GM19395 (cell line): ENCODE measurements at regions not wholly inside any gene's neighbourhood (a gene's known extent, or its start where the extent isn't known, plus 50 kb on each side); places are given as distances from the start of the nearest gene placed in this dataset.
A peak's percentile ranks its signal among the peaks of the same experiment; 100 is the strongest.
"Not testable (repeated sequence)": the region's sequence is repeated elsewhere in the genome, so short reads cannot be mapped to it uniquely, and the experiment has no call there.

Source experiments
- ATAC-seq: cut with Tn5 transposase; IDR thresholded peaks from one replicate; pipeline ENCODE4 v1.9.1; 2021; ENCODE audit warnings: mild to moderate bottlenecking, moderate library complexity; ENCODE audit not compliant: unreplicated experiment

GRCh38 chr2:12549641-12550040 is 167.1 kb upstream of the TRIB2 start:
- no peak for ATAC-seq

GRCh38 chr2:12552092-12552491 is 164.6 kb upstream of the TRIB2 start:
- ATAC-seq = no peak

- peak; percentile 35 for ATAC-seq
Measured at GRCh38 chr2:12554224-12555011, 162.3 kb upstream of the TRIB2 start.

- peak; percentile 62 for ATAC-seq
Measured at GRCh38 chr2:12555012-12555645, 161.6 kb upstream of the TRIB2 start.

- no peak for ATAC-seq
Measured at GRCh38 chr2:12556762-12557161, 160.0 kb upstream of the TRIB2 start.

GRCh38 chr2:12557688-12558087 is 159.0 kb upstream of the TRIB2 start:
- ATAC-seq = no peak

DNA sequence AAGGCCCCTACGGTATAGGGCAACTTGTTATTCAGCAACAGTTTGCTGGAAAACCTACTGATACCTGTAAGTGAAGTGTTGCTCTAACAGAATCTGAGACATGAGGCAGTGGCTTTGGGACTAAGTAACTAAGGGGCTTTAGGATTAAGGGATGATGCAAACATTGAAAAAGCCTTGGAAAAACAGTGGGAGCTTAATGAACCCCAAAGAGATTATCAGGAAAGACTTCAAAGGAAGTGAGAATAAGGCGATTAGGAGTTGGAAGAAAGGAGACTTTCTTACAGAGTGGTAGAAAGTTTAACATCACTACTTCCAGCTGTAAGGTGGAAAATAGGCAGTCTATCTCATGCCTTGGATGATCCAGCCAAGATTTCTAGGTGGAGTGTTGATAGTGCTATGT is 158.2 kb upstream of the TRIB2 start:
- ATAC-seq = no peak

DNA sequence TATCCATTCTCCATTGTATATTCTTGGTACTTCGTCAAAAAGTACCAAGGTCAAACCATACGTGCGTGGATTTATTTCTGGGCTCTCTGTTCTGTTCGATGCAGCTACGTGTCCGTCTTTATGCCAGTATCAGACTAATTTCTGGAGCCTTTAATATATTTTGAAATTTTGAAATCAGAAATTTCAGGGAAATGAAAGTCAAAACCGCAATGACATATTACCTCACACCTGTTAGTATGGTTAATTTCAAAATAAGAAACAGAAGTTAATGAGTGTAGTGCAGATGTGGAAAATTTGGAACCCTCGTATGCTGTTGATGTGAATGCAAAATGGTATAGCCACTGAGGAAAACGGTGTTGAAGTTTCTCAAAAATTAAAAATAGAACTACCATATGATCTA is 156.1 kb upstream of the TRIB2 start:
- no peak for ATAC-seq

DNA sequence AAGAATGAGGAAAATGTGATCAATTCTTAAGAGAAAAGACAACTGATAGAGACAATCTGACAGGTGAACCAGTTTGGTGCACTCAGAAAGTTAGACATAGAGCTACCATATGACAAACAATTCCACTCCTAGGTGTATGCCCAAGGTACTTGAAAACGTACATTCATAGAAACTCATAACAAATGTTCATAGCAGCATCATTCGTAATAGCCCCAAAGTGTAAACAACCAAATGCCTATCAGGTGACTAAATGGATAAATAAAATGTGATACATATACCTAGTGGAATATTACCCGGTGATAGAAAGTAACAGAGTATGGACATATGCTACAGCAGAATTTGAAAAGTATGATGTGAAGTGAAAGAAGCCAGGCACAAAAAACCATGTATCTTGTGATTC is 149.3 kb upstream of the TRIB2 start:
- no peak for ATAC-seq

DNA sequence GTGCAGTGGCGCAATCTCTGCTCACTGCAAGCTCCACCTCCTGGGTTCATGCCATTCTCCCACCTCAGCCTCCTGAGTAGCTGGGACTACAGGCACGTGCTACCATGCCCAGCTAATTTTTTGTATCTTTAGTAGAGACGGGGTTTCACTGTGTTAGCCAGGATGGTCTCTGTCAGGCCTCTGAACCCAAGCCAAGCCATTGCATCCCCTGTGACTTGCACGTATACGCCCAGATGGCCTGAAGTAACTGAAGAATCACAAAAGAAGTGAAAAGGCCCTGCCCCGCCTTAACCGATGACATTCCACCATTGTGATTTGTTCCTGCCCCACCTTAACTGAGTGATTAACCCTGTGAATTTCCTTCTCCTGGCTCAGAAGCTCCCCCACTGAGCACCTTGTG is 147.2 kb upstream of the TRIB2 start:
- ATAC-seq = not testable (repeated sequence)

DNA sequence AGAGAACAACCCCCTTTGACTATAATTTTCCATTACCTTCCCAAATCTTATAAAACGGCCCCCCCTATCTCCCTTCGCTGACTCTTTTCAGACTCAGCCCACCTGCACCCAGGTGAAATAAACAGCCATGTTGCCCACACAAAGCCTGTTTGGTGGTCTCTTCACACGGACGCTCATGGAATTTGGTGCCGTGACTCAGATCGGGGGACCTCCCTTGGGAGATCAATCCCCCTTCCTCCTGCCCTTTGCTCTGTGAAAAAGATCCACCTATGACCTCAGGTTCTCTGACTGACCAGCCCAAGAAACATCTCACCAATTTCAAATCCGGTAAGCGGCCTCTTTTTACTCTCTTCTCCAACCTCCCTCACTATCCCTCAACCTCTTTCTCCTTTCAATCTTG is 146.8 kb upstream of the TRIB2 start:
- ATAC-seq = not testable (repeated sequence)

- no peak for ATAC-seq
Measured at GRCh38 chr2:12577091-12577490, 139.6 kb upstream of the TRIB2 start.

- ATAC-seq = no peak
Measured at GRCh38 chr2:12577567-12578253, 139.0 kb upstream of the TRIB2 start.

- ATAC-seq = no peak
Measured at GRCh38 chr2:12579018-12579417, 137.7 kb upstream of the TRIB2 start.

DNA sequence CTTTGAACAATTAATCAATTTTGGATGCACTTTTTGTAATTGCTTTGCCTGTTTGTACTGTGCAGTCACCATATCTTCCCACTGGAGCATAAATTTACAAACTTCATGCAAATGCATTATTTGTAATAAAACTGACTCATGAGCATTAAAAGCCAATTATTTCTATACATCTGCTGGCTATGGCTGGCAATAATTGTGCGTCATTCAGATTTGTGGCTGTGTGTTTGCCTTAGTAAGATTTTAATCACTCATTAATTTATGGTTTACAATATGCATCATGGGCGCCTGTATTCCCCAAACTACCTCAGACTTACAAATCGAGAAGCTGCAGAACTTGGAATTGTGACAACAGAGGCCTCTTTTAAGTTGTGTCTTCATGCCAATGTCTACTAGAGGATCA is 132.4 kb upstream of the TRIB2 start:
- ATAC-seq = no peak

GRCh38 chr2:12585784-12586183 is 131.0 kb upstream of the TRIB2 start:
- no peak for ATAC-seq

GRCh38 chr2:12587228-12587627 is 129.5 kb upstream of the TRIB2 start:
- no peak for ATAC-seq

- peak; percentile 96 for ATAC-seq
Measured at GRCh38 chr2:12587729-12588522, 128.8 kb upstream of the TRIB2 start.

DNA sequence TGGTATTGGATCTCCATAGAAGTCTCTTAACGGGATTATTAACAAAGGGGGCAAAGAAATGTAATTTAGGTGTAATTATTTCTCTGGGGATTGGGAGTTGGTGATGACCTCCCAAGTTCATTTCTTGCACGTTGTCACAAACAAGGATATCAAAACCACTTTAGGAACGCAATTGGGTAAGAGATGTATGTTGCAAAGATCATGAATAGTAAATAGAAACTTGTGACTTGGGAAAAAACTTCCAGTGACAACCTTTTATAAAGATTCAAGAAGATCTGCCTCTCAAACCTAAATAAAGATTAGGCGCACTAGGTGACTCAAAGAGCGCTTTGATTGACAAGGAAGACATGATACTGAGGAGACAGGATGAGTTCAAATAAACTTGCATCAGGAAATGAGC is 127.8 kb upstream of the TRIB2 start:
- no peak for ATAC-seq

DNA sequence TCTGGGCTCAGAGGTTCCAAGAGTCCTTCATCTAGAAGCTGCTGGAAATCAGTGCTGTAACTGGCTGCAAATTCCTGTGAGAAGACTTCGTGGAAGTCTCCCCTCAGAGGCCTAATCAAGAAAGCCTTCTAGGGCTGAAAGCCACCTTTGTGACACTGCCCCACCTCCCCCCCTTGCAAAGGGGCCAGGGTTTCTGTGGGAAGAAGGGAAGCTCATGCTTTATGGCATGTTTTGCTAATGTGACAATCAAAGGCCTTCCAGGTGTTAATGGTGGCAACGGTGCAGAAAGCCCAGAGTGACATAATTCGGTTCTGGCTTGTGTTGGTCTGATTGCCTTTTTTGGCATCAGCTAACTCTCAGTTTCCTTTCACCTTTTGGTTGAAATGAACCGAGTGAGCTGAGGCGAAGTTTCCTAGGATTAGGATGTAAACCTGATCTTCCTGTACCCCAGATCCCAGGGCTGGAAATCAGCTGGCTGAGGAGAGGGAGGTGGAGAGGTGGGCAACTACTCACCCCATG is 126.9 kb upstream of the TRIB2 start:
- ATAC-seq = no peak

- ATAC-seq = no peak
Measured at GRCh38 chr2:12592296-12592695, 124.4 kb upstream of the TRIB2 start.
